HEK293T (cell line): ENCODE measurements at regions not wholly inside any gene's neighbourhood (a gene's known extent, or its start where the extent isn't known, plus 50 kb on each side); places are given as distances from the start of the nearest gene placed in this dataset.

Source experiments
- ARNT ChIP-seq: fragments of 450-650 bp; IDR thresholded peaks from 2 replicates; pipeline ENCODE4 v1.6.1; 2017; ENCODE audit warnings: mild to moderate bottlenecking
- BHLHE40 ChIP-seq: fragments of 450-650 bp; IDR thresholded peaks from 2 replicates; pipeline ENCODE4 v1.6.1; 2016; ENCODE audit warnings: mild to moderate bottlenecking, moderate library complexity, borderline replicate concordance
- ELF4 ChIP-seq: fragments of 450-650 bp; IDR thresholded peaks from 2 replicates; pipeline ENCODE4 v1.6.1; 2017; ENCODE audit warnings: antibody characterized with exemption
- FOXA1 ChIP-seq: fragments of 450-650 bp; IDR thresholded peaks from 2 replicates; pipeline ENCODE4 v1.6.1; 2016; ENCODE audit warnings: mild to moderate bottlenecking
- FOXM1 ChIP-seq: fragments of 450-650 bp; IDR thresholded peaks from 2 replicates; pipeline ENCODE4 v1.6.1; 2017; ENCODE audit warnings: mild to moderate bottlenecking, borderline replicate concordance
- HDGF ChIP-seq: fragments of 450-650 bp; IDR thresholded peaks from 2 replicates; pipeline ENCODE4 v1.6.1; 2017; ENCODE audit warnings: antibody characterized with exemption, borderline replicate concordance
- NFRKB ChIP-seq: fragments of 450-650 bp; IDR thresholded peaks from 2 replicates; pipeline ENCODE4 v1.6.1; 2016; ENCODE audit warnings: mild to moderate bottlenecking, moderate library complexity
- SP1 ChIP-seq: fragments of 450-650 bp; IDR thresholded peaks from 2 replicates; pipeline ENCODE4 v1.6.1; 2017
- SUZ12 ChIP-seq: fragments of 450-650 bp; IDR thresholded peaks from 2 replicates; pipeline ENCODE4 v1.6.1; 2016; ENCODE audit warnings: mild to moderate bottlenecking
- TARDBP ChIP-seq: fragments of 450-650 bp; IDR thresholded peaks from 2 replicates; pipeline ENCODE4 v1.6.1; 2016
- ZNF384 ChIP-seq: fragments of 450-650 bp; IDR thresholded peaks from 2 replicates; pipeline ENCODE4 v1.6.1; 2016

- TF ChIP-seq TARDBP (no peak), FOXM1 (no peak), BHLHE40 (no peak), ZNF384 (no peak), SP1 (no peak), FOXA1 (no peak), NFRKB (no peak), ARNT (no peak), ELF4 (no peak), SUZ12 (no peak), HDGF (no peak)
Measured at GRCh38 chr4:189511581-189511980, 429.1 kb upstream of the FRG1 start.
